ENCODE measurements at regions not wholly inside any gene's neighbourhood (a gene's known extent, or its start where the extent isn't known, plus 50 kb on each side); places are given as distances from the start of the nearest gene placed in this dataset.
"Not testable (repeated sequence)": the region's sequence is repeated elsewhere in the genome, so short reads cannot be mapped to it uniquely, and the experiment has no call there.

DNA sequence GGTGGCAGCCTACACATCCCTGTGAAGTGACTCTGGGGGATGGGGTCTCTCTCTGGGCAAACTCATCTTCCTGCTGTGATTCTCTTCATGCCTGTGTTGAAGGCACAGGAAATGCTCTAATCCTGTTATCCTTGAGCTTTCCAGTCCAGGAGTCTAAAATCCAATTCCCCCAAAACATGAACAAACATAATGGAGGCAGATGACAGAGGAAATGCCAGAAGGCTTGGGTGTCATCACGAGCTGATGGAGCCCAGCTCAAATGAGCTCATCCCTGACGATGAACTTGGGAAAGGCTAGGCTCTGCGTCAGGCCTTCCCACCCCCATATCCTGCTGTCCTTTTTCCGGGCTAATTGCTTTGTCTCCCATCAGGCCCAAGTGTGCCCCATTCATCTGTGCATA lies 165.9 kb upstream of the PODXL start:
- DNase-seq: no peak

- DNase-seq: no peak
Measured at GRCh38 chr7:131721660-131722059, 165.2 kb upstream of the PODXL start.

GRCh38 chr7:131720703-131721102 lies 164.3 kb upstream of the PODXL start:
- no peak for DNase-seq

- DNase-seq: no peak
Measured at GRCh38 chr7:131717181-131717580, 160.8 kb upstream of the PODXL start.

GRCh38 chr7:131699323-131699722 lies 142.9 kb upstream of the PODXL start:
- no peak for DNase-seq

GRCh38 chr7:131692131-131692960 lies 135.9 kb upstream of the PODXL start:
- DNase-seq: peak; percentile 38

DNA sequence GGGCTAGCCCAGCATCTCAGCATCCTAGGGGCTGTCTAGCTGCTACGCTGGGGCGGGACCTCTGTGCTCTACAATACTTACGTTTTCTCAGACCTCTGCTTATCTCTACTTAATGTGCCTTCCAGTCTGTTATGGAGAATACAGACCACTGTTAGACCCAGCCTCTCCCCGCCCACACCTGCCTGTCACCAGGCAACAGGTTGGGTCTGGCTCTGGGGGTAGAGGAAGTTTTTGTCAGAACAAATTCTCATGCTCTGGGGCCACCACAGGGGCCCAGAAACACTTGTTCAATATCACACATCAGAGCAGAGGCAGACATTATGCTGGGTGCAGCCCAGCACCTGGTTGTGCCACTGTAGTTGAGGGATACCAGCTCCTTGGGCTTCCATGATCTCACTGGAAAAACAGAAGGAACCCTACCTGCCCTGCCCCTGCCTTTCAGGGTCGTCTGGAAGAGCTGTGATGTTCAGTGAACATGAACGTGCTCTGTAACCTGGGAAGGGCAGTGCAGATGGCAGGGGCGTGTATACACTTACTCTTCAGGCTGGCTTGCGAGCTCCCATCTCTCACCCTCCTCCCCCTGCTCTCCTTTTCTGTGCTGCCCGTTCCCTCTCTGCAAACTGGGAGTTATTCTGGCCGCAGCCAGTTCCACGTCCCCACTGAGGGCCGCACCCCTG lies 135.2 kb upstream of the PODXL start:
- no peak for DNase-seq

- no peak for DNase-seq
Measured at GRCh38 chr7:131690441-131690840, 134.0 kb upstream of the PODXL start.

DNA sequence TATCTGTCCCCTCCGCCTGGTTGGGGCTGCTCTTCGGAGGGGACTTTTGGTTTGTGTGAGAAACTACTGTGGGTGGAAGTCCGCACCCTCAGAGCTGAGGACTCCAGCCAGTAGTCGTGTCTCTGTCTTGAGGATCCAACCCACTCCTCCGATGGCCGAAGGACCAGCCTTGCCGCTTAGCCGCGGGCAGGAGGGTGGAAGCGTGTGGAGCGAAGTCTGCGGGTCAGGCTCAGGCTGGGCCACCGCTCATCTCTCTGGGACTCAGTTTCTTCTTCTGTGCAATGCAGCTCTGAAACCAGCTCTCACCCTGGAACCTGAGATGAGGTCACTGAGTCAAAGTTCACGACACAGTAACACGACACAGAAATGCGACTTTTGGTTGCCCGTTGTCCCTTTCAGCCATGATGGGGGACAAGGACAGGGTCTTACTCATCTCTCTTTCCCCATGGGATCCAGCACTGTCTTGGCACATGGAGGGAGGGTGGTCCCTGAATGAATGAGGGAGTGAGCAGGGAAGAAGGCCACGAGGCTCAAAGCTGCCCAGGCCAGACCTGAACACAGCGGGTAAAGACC lies 133.3 kb upstream of the PODXL start:
- no peak for DNase-seq

DNA sequence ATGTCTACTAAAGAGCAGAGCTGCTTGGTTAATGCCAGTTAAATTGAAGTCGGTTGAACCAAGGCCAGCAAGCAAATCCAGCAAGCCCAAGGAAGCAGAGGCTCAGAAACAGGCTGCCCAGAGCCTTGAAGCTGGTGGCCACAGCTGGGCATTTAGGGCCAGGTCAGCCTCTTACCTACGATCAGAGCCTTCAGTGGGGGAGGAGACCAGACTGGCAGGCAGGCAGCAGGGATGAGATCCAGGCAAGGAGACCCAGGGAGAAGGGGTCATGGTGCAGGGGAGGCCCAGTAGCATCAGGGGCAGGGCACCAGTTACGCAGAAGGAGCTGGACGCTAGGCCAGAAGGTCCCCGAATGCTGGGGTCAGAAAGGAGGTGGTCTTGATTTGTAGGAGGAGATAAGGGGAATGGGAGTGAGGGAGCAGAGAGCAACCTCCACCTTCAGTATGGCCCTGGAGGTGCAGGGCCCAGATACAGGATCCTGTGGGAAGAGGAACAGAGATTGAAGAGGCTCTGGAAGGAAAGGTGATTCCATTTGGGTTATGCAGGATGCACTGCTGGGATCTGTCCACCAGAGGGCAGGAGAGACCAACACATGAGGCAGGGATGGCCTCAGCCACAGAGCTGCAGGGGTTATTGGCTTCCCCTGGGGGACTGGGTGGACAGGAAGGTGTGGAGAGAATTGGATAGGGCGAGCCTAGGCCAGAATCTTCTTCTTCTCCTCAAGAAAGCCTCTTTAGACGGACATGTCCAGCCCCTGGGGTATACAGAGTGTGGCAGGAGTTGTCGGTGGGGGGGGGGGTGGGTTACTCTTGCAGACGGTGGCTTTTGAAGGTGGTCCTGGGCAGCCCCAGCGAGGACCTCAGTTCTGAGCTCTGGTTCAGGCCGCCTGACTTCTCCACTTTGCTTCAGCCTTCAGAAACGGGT lies 132.6 kb upstream of the PODXL start:
- DNase-seq: peak; percentile 34

- DNase-seq: no peak
Measured at GRCh38 chr7:131687296-131687695, 130.9 kb upstream of the PODXL start.

GRCh38 chr7:131686833-131687232 lies 130.4 kb upstream of the PODXL start:
- no peak for DNase-seq

- DNase-seq: no peak
Measured at GRCh38 chr7:131683536-131684125, 127.2 kb upstream of the PODXL start.

DNA sequence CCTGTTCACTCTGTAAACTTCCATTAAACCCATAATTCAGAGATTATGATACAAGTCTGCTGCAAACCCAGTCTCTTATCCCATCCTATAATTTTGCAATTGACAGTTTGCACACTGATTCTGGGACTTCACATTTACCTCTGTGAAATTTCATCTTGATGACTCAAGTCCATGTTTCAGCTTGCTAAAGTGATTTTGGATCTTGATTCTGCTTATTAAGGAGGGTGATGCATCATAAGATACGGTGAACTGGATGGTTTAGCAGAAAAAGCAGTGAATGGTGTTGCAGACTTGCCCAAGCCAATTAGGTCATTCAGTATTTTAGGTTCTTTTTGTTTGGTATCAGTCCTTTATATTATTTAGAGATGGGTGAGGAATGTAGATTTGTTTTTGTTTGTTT lies 125.5 kb upstream of the PODXL start:
- no peak for DNase-seq

DNA sequence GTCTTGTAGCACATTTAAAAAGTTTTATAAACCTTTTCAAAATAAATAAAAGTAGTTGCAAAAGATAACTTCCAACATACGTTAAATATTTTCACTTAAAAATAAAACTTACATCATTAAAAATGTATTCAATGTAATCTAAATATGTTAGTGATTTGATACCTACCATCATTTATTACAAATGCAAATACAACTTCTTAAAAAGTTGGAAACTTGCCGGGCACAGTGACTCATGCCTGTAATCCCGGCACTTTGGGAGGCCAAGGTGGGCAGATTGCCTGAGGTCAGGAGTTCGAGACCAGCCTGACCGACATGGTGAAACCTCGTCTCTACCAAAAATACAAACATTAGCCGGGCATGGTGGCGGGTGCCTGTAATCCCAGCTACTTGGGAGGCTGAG lies 122.6 kb upstream of the PODXL start:
- DNase-seq: not testable (repeated sequence)

GRCh38 chr7:131676850-131677249 lies 120.4 kb upstream of the PODXL start:
- not testable (repeated sequence) for DNase-seq

GRCh38 chr7:131674131-131674530 lies 117.7 kb upstream of the PODXL start:
- no peak for DNase-seq

DNA sequence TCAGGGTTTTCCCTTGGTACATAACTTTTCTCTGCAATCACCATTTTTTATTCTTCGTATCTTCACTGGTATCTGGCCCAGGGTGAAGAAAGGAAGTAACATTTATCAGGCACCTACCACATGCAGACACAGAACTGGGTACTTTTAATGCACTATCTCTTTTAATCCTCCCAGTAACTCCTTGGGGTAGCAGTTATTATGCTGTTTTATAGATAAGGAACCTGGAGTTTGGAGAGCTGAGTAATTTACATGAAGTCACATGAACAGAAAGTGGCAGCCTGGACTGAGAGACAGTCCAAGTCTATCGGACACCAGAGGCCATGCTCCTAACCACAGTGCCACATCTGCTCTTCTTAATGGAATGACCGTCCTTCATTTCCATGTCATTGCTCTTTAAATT lies 117.1 kb upstream of the PODXL start:
- no peak for DNase-seq

GRCh38 chr7:131670406-131670805 lies 114.0 kb upstream of the PODXL start:
- DNase-seq: no peak

- no peak for DNase-seq
Measured at GRCh38 chr7:131667699-131668098, 111.3 kb upstream of the PODXL start.

GRCh38 chr7:131665021-131665420 lies 108.6 kb upstream of the PODXL start:
- DNase-seq: no peak

GRCh38 chr7:131664570-131664969 lies 108.1 kb upstream of the PODXL start:
- DNase-seq: no peak
